Progenitor cell of endocrine pancreas (in vitro differentiated cells): ENCODE measurements at regions not wholly inside any gene's neighbourhood (a gene's known extent, or its start where the extent isn't known, plus 50 kb on each side); places are given as distances from the start of the nearest gene placed in this dataset.
"Not testable (repeated sequence)": the region's sequence is repeated elsewhere in the genome, so short reads cannot be mapped to it uniquely, and the experiment has no call there.

ENCODE experiments used
- DNase-seq: peaks from one replicate; pipeline ENCODE4 v3.0.0; 2021; ENCODE audit warnings: low spot score; ENCODE audit not compliant: unreplicated experiment
- H3K27ac Mint-ChIP-seq: 2 replicates; pipeline ENCODE4 v1.8.0; 2021; ENCODE audit warnings: mild to moderate bottlenecking, moderate library complexity, mixed read lengths
- H3K27me3 Mint-ChIP-seq: 2 replicates; pipeline ENCODE4 v1.8.0; 2021; ENCODE audit warnings: mixed read lengths
- H3K36me3 Mint-ChIP-seq: 2 replicates; pipeline ENCODE4 v1.8.0; 2022; ENCODE audit warnings: mixed read lengths; ENCODE audit not compliant: insufficient read depth
- H3K4me1 Mint-ChIP-seq: 2 replicates; pipeline ENCODE4 v1.8.0; 2021; ENCODE audit warnings: low read depth, mixed read lengths
- H3K4me3 Mint-ChIP-seq: 2 replicates; pipeline ENCODE4 v1.8.0; 2021; ENCODE audit warnings: low read depth, mild to moderate bottlenecking, moderate library complexity, mixed read lengths
- H3K9me3 Mint-ChIP-seq: 2 replicates; pipeline ENCODE4 v1.8.0; 2021; ENCODE audit warnings: low read depth, mixed read lengths
- CTCF ChIP-seq: fragments of 200-600 bp; sonication (generic); IDR thresholded peaks from one replicate; pipeline ENCODE4 v1.5.0; 2021; ENCODE audit warnings: antibody characterized with exemption, mild to moderate bottlenecking; ENCODE audit not compliant: unreplicated experiment

GRCh38 chr4:72777436-72777835 lies 208.4 kb upstream of the ADAMTS3 start:
- no peaks in the 10 kb centered on the region for H3K4me1 Mint-ChIP-seq
- TF ChIP-seq CTCF: no peak
- no peaks in the 10 kb centered on the region for H3K27me3 Mint-ChIP-seq
- H3K36me3 Mint-ChIP-seq: no peaks in the 10 kb centered on the region
- no peak overlapping the region for H3K27ac Mint-ChIP-seq
- H3K9me3 Mint-ChIP-seq: peaks cover 3% of the 10 kb centered on the region
- H3K4me3 Mint-ChIP-seq: no peak overlapping the region
- no peak for DNase-seq

GRCh38 chr4:72770708-72771107 lies 201.7 kb upstream of the ADAMTS3 start:
- DNase-seq: no peak
- Mint-ChIP-seq H3K36me3 (no peaks in the 10 kb centered on the region), H3K27me3 (no peaks in the 10 kb centered on the region), H3K4me1 (no peaks in the 10 kb centered on the region), H3K27ac (no peak overlapping the region), H3K9me3 (peaks cover 3% of the 10 kb centered on the region), H3K4me3 (no peak overlapping the region)
- no peak for TF ChIP-seq CTCF

GRCh38 chr4:72768364-72768763 lies 199.3 kb upstream of the ADAMTS3 start:
- H3K36me3 Mint-ChIP-seq: no peaks in the 10 kb centered on the region
- no peaks in the 10 kb centered on the region for H3K4me1 Mint-ChIP-seq
- no peak for TF ChIP-seq CTCF
- DNase-seq: no peak
- H3K27me3 Mint-ChIP-seq: no peaks in the 10 kb centered on the region
- H3K4me3 Mint-ChIP-seq: no peak overlapping the region
- no peak overlapping the region for H3K27ac Mint-ChIP-seq
- H3K9me3 Mint-ChIP-seq: peaks cover 3% of the 10 kb centered on the region

GRCh38 chr4:72767618-72768302 lies 198.7 kb upstream of the ADAMTS3 start:
- TF ChIP-seq CTCF: no peak
- H3K27me3 Mint-ChIP-seq: no peaks in the 10 kb centered on the region
- no peak overlapping the region for H3K4me3 Mint-ChIP-seq
- H3K36me3 Mint-ChIP-seq: no peaks in the 10 kb centered on the region
- peaks cover 3% of the 10 kb centered on the region for H3K9me3 Mint-ChIP-seq
- no peak overlapping the region for H3K27ac Mint-ChIP-seq
- DNase-seq: no peak
- H3K4me1 Mint-ChIP-seq: no peaks in the 10 kb centered on the region

GRCh38 chr4:72765788-72766187 lies 196.8 kb upstream of the ADAMTS3 start:
- not testable (repeated sequence) for H3K4me1 Mint-ChIP-seq, H3K27ac Mint-ChIP-seq, H3K4me3 Mint-ChIP-seq, H3K27me3 Mint-ChIP-seq, H3K36me3 Mint-ChIP-seq, H3K9me3 Mint-ChIP-seq, DNase-seq

GRCh38 chr4:72761368-72762038 lies 192.5 kb upstream of the ADAMTS3 start:
- no peak overlapping the region for H3K27ac Mint-ChIP-seq

GRCh38 chr4:72753414-72753813 lies 184.4 kb upstream of the ADAMTS3 start:
- not testable (repeated sequence) for H3K4me3 Mint-ChIP-seq, DNase-seq, H3K27me3 Mint-ChIP-seq, H3K36me3 Mint-ChIP-seq, H3K27ac Mint-ChIP-seq, H3K4me1 Mint-ChIP-seq
- H3K9me3 Mint-ChIP-seq: peaks cover 28% of the 10 kb centered on the region

More at GRCh38 chr4:72761368-72762038, 192.5 kb upstream of the ADAMTS3 start:
- Mint-ChIP-seq H3K4me3 (no peak overlapping the region), H3K4me1 (peaks cover 3% of the 10 kb centered on the region), H3K36me3 (no peaks in the 10 kb centered on the region), H3K27me3 (no peaks in the 10 kb centered on the region), H3K9me3 (peaks cover under 1% of the 10 kb centered on the region)
- TF ChIP-seq CTCF: no peak
- no peak for DNase-seq
